C4-2B (cell line): ENCODE measurements at regions not wholly inside any gene's neighbourhood (a gene's known extent, or its start where the extent isn't known, plus 50 kb on each side); places are given as distances from the start of the nearest gene placed in this dataset.

Source experiments
- CTCF ChIP-seq: fragments of 450-650 bp; conservative IDR thresholded peaks from 2 replicates; pipeline ENCODE4 v1.5.1; 2017; ENCODE audit warnings: mild to moderate bottlenecking
- ZFX ChIP-seq: fragments of 450-650 bp; IDR thresholded peaks from 2 replicates; pipeline ENCODE4 v1.6.1; 2017

- TF ChIP-seq CTCF (no peak), ZFX (no peak)
These were observed 981.3 kb upstream of the ALCAM start for GRCh38 chr3:104385421-104385820.
